ENCODE measurements at regions not wholly inside any gene's neighbourhood (a gene's known extent, or its start where the extent isn't known, plus 50 kb on each side); places are given as distances from the start of the nearest gene placed in this dataset.

DNA sequence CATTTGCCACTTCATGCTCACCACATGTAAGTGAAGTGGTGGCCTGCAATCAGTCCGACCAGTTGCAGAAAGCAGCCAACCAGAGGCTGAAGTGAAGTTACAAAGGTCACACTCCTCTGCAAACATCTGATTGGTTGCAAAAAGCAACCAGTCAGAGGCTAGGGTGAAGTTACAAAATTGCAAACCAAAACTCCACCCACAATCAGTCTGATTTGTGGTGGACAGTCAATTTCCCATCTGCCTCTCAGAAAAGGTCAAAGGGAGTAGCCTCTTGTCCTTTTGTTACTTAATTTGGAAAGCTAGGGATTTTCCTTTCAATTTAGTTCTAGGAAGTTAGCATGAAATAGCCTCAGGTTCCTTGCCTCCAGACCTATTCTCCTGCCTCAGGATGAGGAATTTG, 185.0 kb downstream of the UXS1 start:
- no peaks in the 10 kb centered on the region for H3K79me1 ChIP-seq (ENCODE audit: insufficient read depth, low read depth, low read length, poor library complexity, severe bottlenecking)
- H2AFZ ChIP-seq (ENCODE audit: low read length): no peak overlapping the region
- no peak overlapping the region for H3K4me3 Mint-ChIP-seq
- no peak overlapping the region for H3K4ac ChIP-seq (ENCODE audit: low read depth, low read length)
- H3K23me2 ChIP-seq (ENCODE audit: insufficient read length, low read depth, low read length, poor library complexity, severe bottlenecking): no peaks in the 10 kb centered on the region
- H2BK5ac ChIP-seq (ENCODE audit: insufficient read length, low read length): no peak overlapping the region
- no peak overlapping the region for H2BK120ac ChIP-seq (ENCODE audit: low read depth, low read length, poor library complexity, severe bottlenecking)
- no peak overlapping the region for H2BK12ac ChIP-seq (ENCODE audit: insufficient read length, low read depth, low read length)
- H3K27me3 Mint-ChIP-seq (ENCODE audit: low read depth): peaks cover 4% of the 10 kb centered on the region
- no peaks in the 10 kb centered on the region for H3K27me3 ChIP-seq (ENCODE audit: insufficient read depth, low read length)
- DNase-seq: no peak
- H3K4me1 Mint-ChIP-seq: peaks cover 27 to 30% of the 10 kb centered on the region in 2 experiments
- H3K27ac ChIP-seq (ENCODE audit: insufficient read length, low read depth, low read length): no peak overlapping the region
- H4K91ac ChIP-seq (ENCODE audit: insufficient read length, low read depth, low read length): no peak overlapping the region
- no peaks in the 10 kb centered on the region for H4K20me1 ChIP-seq (ENCODE audit: control insufficient read depth, insufficient read depth, insufficient read length)
- H2AK5ac ChIP-seq (ENCODE audit: insufficient read length, low read length): no peak overlapping the region
- no peak overlapping the region for H3K4me2 ChIP-seq (ENCODE audit: insufficient read depth, insufficient read length, low read length)
- WGBS (ENCODE audit: extremely low coverage, insufficient read length, low lambda C conversion rate): no CpG with 5 or more reads among the region's 1 CpG
- H3K9ac ChIP-seq (ENCODE audit: extremely low read depth, insufficient read length, low read length): no peak overlapping the region
- H2BK15ac ChIP-seq (ENCODE audit: low read depth, low read length): no peak overlapping the region
- no peak overlapping the region for H3K18ac ChIP-seq (ENCODE audit: insufficient read length, low read depth, low read length)
- no peak overlapping the region for H4K5ac ChIP-seq (ENCODE audit: insufficient read length, low read depth, low read length)
- TF ChIP-seq CTCF (conservative IDR thresholded peaks at IDR 0.05): no peak
- no peak overlapping the region for H3K23ac ChIP-seq (ENCODE audit: insufficient read length, low read depth, low read length)
- H3T11ph ChIP-seq (ENCODE audit: low read length): no peak overlapping the region
- H3K56ac ChIP-seq (ENCODE audit: insufficient read length, low read depth, low read length): no peak overlapping the region
- H3K27ac Mint-ChIP-seq: no peak overlapping the region
- H3K79me2 ChIP-seq (ENCODE audit: insufficient read depth, low read length): no peaks in the 10 kb centered on the region
- no peak overlapping the region for H2BK20ac ChIP-seq (ENCODE audit: low read depth, low read length, poor library complexity, severe bottlenecking)
- no peak overlapping the region for H3K14ac ChIP-seq (ENCODE audit: insufficient read depth, low read length)
- H3K36me3 Mint-ChIP-seq (ENCODE audit: insufficient read depth in 1 of 3, low read depth in 3 of 3): peaks cover 37 to 47% (median 39%) of the 10 kb centered on the region in 3 experiments
- H4K8ac ChIP-seq (replicated peaks; ENCODE audit: insufficient read length, low read depth, low read length): no peak overlapping the region
- peaks cover 45 to 57% of the 10 kb centered on the region in 2 experiments for H3K9me3 Mint-ChIP-seq
- no peaks in the 10 kb centered on the region for H3K9me3 ChIP-seq (ENCODE audit: control insufficient read depth, low read depth, low read length)
- peaks cover 5% of the 10 kb centered on the region; the same call in 1 of the 2 replicates for H3K4me1 ChIP-seq (ENCODE audit: insufficient read depth, low read length)
